PC-3 (cell line): ENCODE measurements at regions not wholly inside any gene's neighbourhood (a gene's known extent, or its start where the extent isn't known, plus 50 kb on each side); places are given as distances from the start of the nearest gene placed in this dataset.

ENCODE experiments used
- ATAC-seq: fragments of 200-7000 bp; cut with Tn5 transposase; 2 replicates; pipeline ENCODE4 v1.9.1; 2020; ENCODE audit warnings: mild to moderate bottlenecking, moderate library complexity
- BruUV-seq: library from RNA; stranded (reverse); fragments of 400-500 nt; replicated peaks from 2 replicates; lab custom pipeline; 2021; lab: Mats Ljungman, UMichigan
- CTCF ChIA-PET: fragments of 300-600 bp; sonication (Branson Sonifier 250); formaldehyde crosslinking; loops from one replicate; lab custom pipeline; 2022; ENCODE audit warnings: antibody characterized with exemption; lab: Charles Lee
- POLR2A ChIA-PET: fragments of 300-600 bp; sonication (Branson Sonifier 250); formaldehyde crosslinking; loops from one replicate; lab custom pipeline; 2022; ENCODE audit warnings: antibody characterized with exemption; ENCODE audit not compliant: unreplicated experiment; lab: Charles Lee
- DNase-seq: peaks from one replicate; pipeline ENCODE4 v3.0.0-alpha.2; 2015
- H2AFZ ChIP-seq: fragments of 300-600 bp; sonication (generic); 2 replicates; pipeline ENCODE4 v1.6.0; 2016; ENCODE audit warnings: antibody characterized with exemption, low read length
- H3F3A ChIP-seq: fragments of 300-600 bp; sonication (generic); one replicate; pipeline ENCODE4 v1.6.0; 2017; ENCODE audit warnings: antibody characterized with exemption, low read length, control low read depth, mild to moderate bottlenecking; ENCODE audit not compliant: unreplicated experiment
- H3K27ac ChIP-seq: fragments of 300-600 bp; sonication (generic); 2 replicates; pipeline ENCODE4 v1.5.1; 2016; ENCODE audit warnings: mild to moderate bottlenecking, low read length
- H3K27me3 ChIP-seq: fragments of 300-600 bp; sonication (generic); 2 replicates; pipeline ENCODE4 v1.6.1; 2016; ENCODE audit warnings: low read length, mixed read lengths
- H3K36me3 ChIP-seq: fragments of 300-600 bp; sonication (generic); 2 replicates; pipeline ENCODE4 v1.6.1; 2016; ENCODE audit warnings: low read depth, mixed run types, low read length, mixed read lengths
- H3K4me1 ChIP-seq: fragments of 300-600 bp; sonication (generic); 2 replicates; pipeline ENCODE4 v1.5.1; 2016; ENCODE audit warnings: low read length; ENCODE audit not compliant: insufficient read depth
- H3K4me2 ChIP-seq: fragments of 300-600 bp; sonication (generic); 2 replicates; pipeline ENCODE4 v1.6.0; 2016; ENCODE audit warnings: low read length
- H3K4me3 ChIP-seq: fragments of 300-600 bp; sonication (generic); 2 replicates; pipeline ENCODE4 v1.5.1; 2016; ENCODE audit warnings: mild to moderate bottlenecking, low read length, mixed read lengths
- H3K79me2 ChIP-seq: fragments of 300-600 bp; sonication (generic); 2 replicates; pipeline ENCODE4 v1.6.1; 2017; ENCODE audit warnings: low read length, mixed read lengths
- H3K9ac ChIP-seq: fragments of 300-600 bp; sonication (generic); 2 replicates; pipeline ENCODE4 v1.6.0; 2016; ENCODE audit warnings: mild to moderate bottlenecking, low read length
- H3K9me2 ChIP-seq: fragments of 300-600 bp; sonication (generic); replicated peaks from 2 replicates; pipeline ENCODE4 v1.6.1; 2016; ENCODE audit warnings: mixed run types, low read length, mixed read lengths
- H3K9me3 ChIP-seq: fragments of 300-600 bp; sonication (generic); 2 replicates; pipeline ENCODE4 v1.6.1; 2016; ENCODE audit warnings: low read length, mixed read lengths
- H4K20me1 ChIP-seq: fragments of 300-600 bp; sonication (generic); 2 replicates; pipeline ENCODE4 v1.6.1; 2016; ENCODE audit warnings: low read length, mixed read lengths
- CTCF ChIP-seq: fragments of 300-600 bp; sonication (generic); conservative IDR thresholded peaks from 2 replicates; pipeline ENCODE4 v1.5.1; 2017; ENCODE audit warnings: antibody characterized with exemption, low read depth, mild to moderate bottlenecking, low read length
- EZH2 ChIP-seq: fragments of 300-600 bp; sonication (generic); IDR thresholded peaks from one replicate; pipeline ENCODE4 v1.6.1; 2017; ENCODE audit warnings: antibody characterized with exemption, mild to moderate bottlenecking, low read length; ENCODE audit not compliant: unreplicated experiment
- EZH2phosphoT487 ChIP-seq: fragments of 300-600 bp; sonication (generic); IDR thresholded peaks from 2 replicates; pipeline ENCODE4 v1.6.1; 2018; ENCODE audit warnings: mild to moderate bottlenecking, antibody characterized with exemption, low read length, borderline replicate concordance
- intact Hi-C: fragments of 100-400 bp; cut with micrococcal nuclease; formaldehyde crosslinking; loops from 2 replicates; pipeline ENCODE4 v1.9.0; 2023

- ChIA-PET POLR2A (no interaction called here), CTCF (no interaction called here)
- Histone ChIP-seq H3K9me2 (no peaks in the 10 kb centered on the region), H3K79me2 (no peaks in the 10 kb centered on the region), H3F3A (no peaks in the 10 kb centered on the region), H3K36me3 (no peaks in the 10 kb centered on the region), H3K27me3 (no peaks in the 10 kb centered on the region), H3K27ac (no peak overlapping the region), H3K4me2 (no peak overlapping the region), H2AFZ (no peak overlapping the region), H3K9me3 (no peaks in the 10 kb centered on the region), H3K9ac (no peak overlapping the region), H4K20me1 (no peaks in the 10 kb centered on the region), H3K4me3 (no peak overlapping the region), H3K4me1 (no peaks in the 10 kb centered on the region)
- no TSS peak for BruUV-seq
- intact Hi-C loops = no loop called here
- TF ChIP-seq EZH2 (no peak), EZH2phosphoT487 (no peak), CTCF (no peak)
- DNase-seq = no peak
- no peak for ATAC-seq
These were observed 268.8 kb upstream of the SKOR2 start for GRCh38 chr18:47520263-47520662.

GRCh38 chr18:47519706-47520105 lies 268.2 kb upstream of the SKOR2 start:
- H3K9ac ChIP-seq = no peak overlapping the region
- intact Hi-C loops = no loop called here
- TF ChIP-seq EZH2phosphoT487 (no peak), EZH2 (no peak), CTCF (no peak)
- no peaks in the 10 kb centered on the region for H3K9me3 ChIP-seq
- no peaks in the 10 kb centered on the region for H3K4me1 ChIP-seq
- ChIA-PET POLR2A (no interaction called here), CTCF (no interaction called here)
- BruUV-seq = no TSS peak
- ATAC-seq (no peak), DNase-seq (no peak)
- no peaks in the 10 kb centered on the region for H3K27me3 ChIP-seq
- no peaks in the 10 kb centered on the region for H3K36me3 ChIP-seq
- no peak overlapping the region for H3K4me3 ChIP-seq
- no peak overlapping the region for H3K4me2 ChIP-seq
- H3K27ac ChIP-seq = no peak overlapping the region
- H3K9me2 ChIP-seq = no peaks in the 10 kb centered on the region
- H2AFZ ChIP-seq = no peak overlapping the region
- H3K79me2 ChIP-seq = no peaks in the 10 kb centered on the region
- no peaks in the 10 kb centered on the region for H4K20me1 ChIP-seq
- no peaks in the 10 kb centered on the region for H3F3A ChIP-seq

- Histone ChIP-seq H4K20me1 (no peaks in the 10 kb centered on the region), H3K4me2 (no peak overlapping the region), H3K27me3 (no peaks in the 10 kb centered on the region), H3K36me3 (no peaks in the 10 kb centered on the region), H3K79me2 (no peaks in the 10 kb centered on the region), H3K9ac (no peak overlapping the region), H3F3A (no peaks in the 10 kb centered on the region), H3K4me1 (no peaks in the 10 kb centered on the region), H3K9me2 (no peaks in the 10 kb centered on the region), H3K4me3 (no peak overlapping the region), H3K27ac (no peak overlapping the region), H2AFZ (no peak overlapping the region), H3K9me3 (no peaks in the 10 kb centered on the region)
- DNase-seq = no peak
- no peak for ATAC-seq
- ChIA-PET POLR2A (no interaction called here), CTCF (no interaction called here)
- intact Hi-C loops = no loop called here
- BruUV-seq = no TSS peak
- TF ChIP-seq EZH2phosphoT487 (no peak), CTCF (no peak), EZH2 (no peak)
These were observed 267.8 kb upstream of the SKOR2 start for GRCh38 chr18:47519277-47519676.
